Tibial nerve (tissue), 4 donors: ENCODE measurements at regions not wholly inside any gene's neighbourhood (a gene's known extent, or its start where the extent isn't known, plus 50 kb on each side); places are given as distances from the start of the nearest gene placed in this dataset.

ENCODE experiments used
- CTCF ChIP-seq, 5 experiments: fragments of 200-600 bp in 3 of 5; fragments of 450-650 bp in 2 of 5; sonication (generic) in 3 of 5; IDR thresholded peaks; one replicate each; pipeline ENCODE4 v1.5.1; 2016 to 2019; ENCODE audit warnings: antibody characterized with exemption in 5 of 5, mild to moderate bottlenecking in 3 of 5, moderate library complexity in 2 of 5
- EP300 ChIP-seq, 2 donors: sonication (generic); formaldehyde crosslinking; IDR thresholded peaks; one replicate each; pipeline ENCODE4 v1.6.1; 2017; ENCODE audit warnings: antibody characterized with exemption in 2 of 2, mild to moderate bottlenecking in 1 of 2

GRCh38 chr12:126953365-126953889 lies 1313.5 kb upstream of the TMEM132C start:
- TF ChIP-seq CTCF (IDR thresholded peaks at IDR 0.05) (no peak), EP300 (IDR thresholded peaks at IDR 0.05) (no peak)
